OCI-LY3 (cell line): ENCODE measurements at regions not wholly inside any gene's neighbourhood (a gene's known extent, or its start where the extent isn't known, plus 50 kb on each side); places are given as distances from the start of the nearest gene placed in this dataset.
A peak's percentile ranks its signal among the peaks of the same experiment; 100 is the strongest.

Source experiments
- H2AFZ ChIP-seq: fragments of 200-600, 300-600 bp; shearing (Covaris generic); 2 replicates; pipeline ENCODE4 v1.6.0; 2014; ENCODE audit warnings: antibody characterized with exemption, low read depth, low read length
- H3K27ac ChIP-seq: fragments of 200-600, 300-600 bp; sonication (generic); 2 replicates; pipeline ENCODE4 v1.5.1; 2014; ENCODE audit warnings: mild to moderate bottlenecking, low read length, moderate library complexity, mixed read lengths
- H3K27me3 ChIP-seq: fragments of 200-600, 300-600 bp; sonication (generic); 2 replicates; pipeline ENCODE4 v1.6.1; 2014; ENCODE audit warnings: low read depth, low read length, mixed read lengths
- H3K36me3 ChIP-seq: fragments of 200-600, 300-600 bp; sonication (generic); replicated peaks from 2 replicates; pipeline ENCODE3; 2014; ENCODE audit warnings: low read depth, low read length, mixed read lengths
- H3K4me1 ChIP-seq: fragments of 300-600, 200-600 bp; sonication (generic); 2 replicates; pipeline ENCODE4 v1.6.1; 2014; ENCODE audit warnings: low read length, mixed read lengths
- H3K4me2 ChIP-seq: fragments of 200-600, 300-600 bp; sonication (generic); 2 replicates; pipeline ENCODE4 v1.6.1; 2014; ENCODE audit warnings: low read length, mixed read lengths
- H3K4me3 ChIP-seq: fragments of 300-600, 200-600 bp; sonication (generic); 2 replicates; pipeline ENCODE4 v1.5.1; 2014; ENCODE audit warnings: antibody characterized with exemption, mild to moderate bottlenecking, low read length, moderate library complexity
- H3K79me2 ChIP-seq: fragments of 300-600, 200-600 bp; shearing (Covaris generic); 2 replicates; pipeline ENCODE4 v1.6.1; 2014; ENCODE audit warnings: mild to moderate bottlenecking, low read length, mixed read lengths
- H3K9ac ChIP-seq: fragments of 300-600, 200-600 bp; shearing (Covaris generic); 2 replicates; pipeline ENCODE4 v1.6.0; 2014; ENCODE audit warnings: mild to moderate bottlenecking, low read length, moderate library complexity
- H3K9me3 ChIP-seq: fragments of 200-600, 300-600 bp; shearing (Covaris generic); 2 replicates; pipeline ENCODE4 v1.6.1; 2014; ENCODE audit warnings: low read length, mixed read lengths; ENCODE audit not compliant: insufficient read depth
- H4K20me1 ChIP-seq: fragments of 200-600, 300-600 bp; sonication (generic); 2 replicates; pipeline ENCODE4 v1.6.1; 2016; ENCODE audit warnings: low read length, mixed read lengths; ENCODE audit not compliant: insufficient read depth
- EZH2phosphoT487 ChIP-seq: fragments of 200-600 bp; shearing (Covaris generic); IDR thresholded peaks from 2 replicates; pipeline ENCODE4 v1.6.1; 2018; ENCODE audit warnings: antibody characterized with exemption, mixed run types, low read depth
- TF ChIP-seq, protein P1 (sequence below): fragments of 200-600, 300-600 bp; sonication (generic); IDR thresholded peaks from 2 replicates; pipeline ENCODE4 v1.5.1; 2014; ENCODE audit warnings: antibody characterized with exemption, low read length, low read depth

DNA sequence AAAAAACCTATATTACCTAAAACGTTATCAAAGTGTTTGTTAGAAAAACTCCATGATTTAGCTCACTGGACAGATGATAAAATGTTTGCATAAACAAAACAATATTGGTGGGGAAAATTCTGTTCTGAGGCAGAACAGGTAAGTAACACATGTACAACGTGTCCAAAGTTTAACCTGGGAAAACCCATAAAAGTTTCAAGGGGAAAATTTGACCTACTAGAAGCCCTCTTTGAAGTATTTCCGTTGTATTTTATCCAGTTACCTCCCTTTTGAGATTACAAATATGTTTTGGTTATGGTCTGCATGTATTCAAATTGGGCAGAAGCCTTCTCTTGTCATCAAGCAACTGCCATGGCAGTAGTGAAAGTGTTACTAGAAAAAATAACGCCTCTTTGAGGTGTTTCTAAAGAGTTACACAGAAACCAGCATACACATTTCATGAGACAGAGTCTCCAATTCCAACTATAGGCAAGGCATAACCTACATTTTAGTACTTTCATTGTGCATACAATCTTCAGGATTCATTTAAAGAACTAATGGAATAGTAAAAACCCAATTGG, 58.0 kb upstream of the PDC start:
- peaks cover 30% of the 10 kb centered on the region; the same call in 1 of the 2 replicates for H3K9me3 ChIP-seq
- no peaks in the 10 kb centered on the region for H3K27me3 ChIP-seq
- no peaks in the 10 kb centered on the region for H3K79me2 ChIP-seq

DNA sequence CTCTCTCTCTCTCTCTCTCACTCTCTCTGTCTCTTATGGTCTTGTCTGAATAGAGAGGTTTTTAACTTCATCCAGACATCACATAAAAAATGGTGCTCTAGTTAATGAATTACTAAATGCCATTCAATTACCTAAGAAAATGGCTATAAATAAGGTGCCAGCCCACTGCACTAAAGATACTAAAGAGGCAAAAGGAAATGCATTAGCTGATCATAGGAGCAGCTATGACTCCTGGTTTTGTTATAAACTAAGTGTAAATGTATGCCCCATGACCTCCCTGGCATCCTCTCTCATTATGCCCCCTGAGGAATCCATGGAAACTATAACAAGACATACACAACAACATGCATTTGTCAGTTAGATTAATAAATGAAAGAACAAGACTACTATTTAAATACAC, 57.5 kb upstream of the PDC start:
- peaks cover 15% of the 10 kb centered on the region for H3K36me3 ChIP-seq
- no peak for TF ChIP-seq EZH2phosphoT487
- TF ChIP-seq, protein P1, sequence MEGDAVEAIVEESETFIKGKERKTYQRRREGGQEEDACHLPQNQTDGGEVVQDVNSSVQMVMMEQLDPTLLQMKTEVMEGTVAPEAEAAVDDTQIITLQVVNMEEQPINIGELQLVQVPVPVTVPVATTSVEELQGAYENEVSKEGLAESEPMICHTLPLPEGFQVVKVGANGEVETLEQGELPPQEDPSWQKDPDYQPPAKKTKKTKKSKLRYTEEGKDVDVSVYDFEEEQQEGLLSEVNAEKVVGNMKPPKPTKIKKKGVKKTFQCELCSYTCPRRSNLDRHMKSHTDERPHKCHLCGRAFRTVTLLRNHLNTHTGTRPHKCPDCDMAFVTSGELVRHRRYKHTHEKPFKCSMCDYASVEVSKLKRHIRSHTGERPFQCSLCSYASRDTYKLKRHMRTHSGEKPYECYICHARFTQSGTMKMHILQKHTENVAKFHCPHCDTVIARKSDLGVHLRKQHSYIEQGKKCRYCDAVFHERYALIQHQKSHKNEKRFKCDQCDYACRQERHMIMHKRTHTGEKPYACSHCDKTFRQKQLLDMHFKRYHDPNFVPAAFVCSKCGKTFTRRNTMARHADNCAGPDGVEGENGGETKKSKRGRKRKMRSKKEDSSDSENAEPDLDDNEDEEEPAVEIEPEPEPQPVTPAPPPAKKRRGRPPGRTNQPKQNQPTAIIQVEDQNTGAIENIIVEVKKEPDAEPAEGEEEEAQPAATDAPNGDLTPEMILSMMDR, result no peak

More for the DNA sequence above, 58.0 kb upstream of the PDC start:
- Histone ChIP-seq H2AFZ (peak overlapping the region; percentile 19; the same call in 1 of the 2 replicates), H3K9ac (no peak overlapping the region), H3K4me2 (peak overlapping the region; percentile 18), H3K4me3 (no peak overlapping the region), H3K4me1 (peaks cover 23% of the 10 kb centered on the region), H3K36me3 (peaks cover 15% of the 10 kb centered on the region), H4K20me1 (no peaks in the 10 kb centered on the region), H3K27ac (peak overlapping the region; percentile 26)
- TF ChIP-seq, protein P1, result no peak
- TF ChIP-seq EZH2phosphoT487, result no peak

DNA sequence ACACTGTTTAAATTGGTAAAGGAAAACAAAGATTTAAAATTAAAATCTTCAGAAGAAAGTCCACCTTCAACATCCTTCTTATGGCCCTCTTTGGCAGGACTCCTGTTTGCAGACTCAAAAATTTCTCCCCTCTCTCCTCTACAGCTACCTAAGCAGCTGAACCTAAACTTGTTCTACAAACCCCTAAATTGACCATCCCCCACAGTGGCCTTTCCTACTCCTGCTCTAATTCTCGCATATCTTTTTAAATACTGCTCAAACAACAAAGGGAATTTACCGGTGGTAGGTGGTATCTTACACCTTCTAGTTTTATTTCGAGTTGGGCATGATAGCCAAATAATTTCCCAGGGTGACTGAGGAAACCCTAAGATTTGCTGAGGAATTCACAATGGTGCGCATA, 53.5 kb upstream of the PDC start:
- no peak overlapping the region for H3K9ac ChIP-seq
- peaks cover 30% of the 10 kb centered on the region for H3K4me1 ChIP-seq
- H2AFZ ChIP-seq, result no peak overlapping the region
- H3K9me3 ChIP-seq, result peaks cover 8% of the 10 kb centered on the region; the same call in 1 of the 2 replicates
- H3K4me2 ChIP-seq, result no peak overlapping the region
- H3K4me3 ChIP-seq, result no peak overlapping the region
- no peaks in the 10 kb centered on the region for H4K20me1 ChIP-seq
- H3K27me3 ChIP-seq, result no peaks in the 10 kb centered on the region
- no peak overlapping the region for H3K27ac ChIP-seq
- peaks cover under 1% of the 10 kb centered on the region for H3K36me3 ChIP-seq
- no peaks in the 10 kb centered on the region for H3K79me2 ChIP-seq
- TF ChIP-seq EZH2phosphoT487, result no peak
- TF ChIP-seq, protein P1, result no peak

More for the DNA sequence above, 57.5 kb upstream of the PDC start:
- no peak overlapping the region for H3K4me3 ChIP-seq
- H3K9ac ChIP-seq, result no peak overlapping the region
- no peaks in the 10 kb centered on the region for H3K79me2 ChIP-seq
- peaks cover 27% of the 10 kb centered on the region; the same call in 1 of the 2 replicates for H3K9me3 ChIP-seq
- peaks cover 23% of the 10 kb centered on the region for H3K4me1 ChIP-seq
- H2AFZ ChIP-seq, result peak overlapping the region; percentile 19; the same call in 1 of the 2 replicates
- H3K4me2 ChIP-seq, result no peak overlapping the region
- H4K20me1 ChIP-seq, result no peaks in the 10 kb centered on the region
- H3K27me3 ChIP-seq, result no peaks in the 10 kb centered on the region
- H3K27ac ChIP-seq, result peak overlapping the region; percentile 26; the same call in 1 of the 2 replicates

DNA sequence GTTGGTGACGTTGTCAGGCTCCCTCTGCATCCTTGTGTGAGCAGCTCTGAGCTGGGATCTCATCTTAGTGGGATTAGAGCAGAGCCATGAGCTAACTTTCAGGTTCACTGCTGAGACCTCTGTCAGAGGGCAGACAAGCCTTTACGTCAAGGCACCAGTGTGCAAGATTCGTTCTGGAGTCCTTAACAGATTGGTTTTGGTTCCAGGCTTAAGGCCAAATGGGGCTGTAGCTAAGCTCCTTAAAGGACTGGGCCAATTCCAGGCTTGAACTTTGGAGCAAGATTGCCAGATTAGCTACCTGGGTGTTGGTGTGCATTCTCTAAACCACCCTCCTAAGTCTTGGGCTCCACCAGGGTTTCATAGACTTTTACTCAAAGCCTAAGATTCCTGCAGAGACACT, 52.6 kb upstream of the PDC start:
- no peak overlapping the region for H3K4me2 ChIP-seq
- H3K27ac ChIP-seq, result no peak overlapping the region
- H3K9ac ChIP-seq, result no peak overlapping the region
- H3K4me1 ChIP-seq, result peaks cover 22% of the 10 kb centered on the region
- TF ChIP-seq, protein P1, result no peak
- TF ChIP-seq EZH2phosphoT487, result no peak
- no peak overlapping the region for H2AFZ ChIP-seq
- H3K9me3 ChIP-seq, result 0 out of 2 replicates have a peak, but pooled peaks cover 5% of the 10 kb centered on the region
- H3K36me3 ChIP-seq, result no peaks in the 10 kb centered on the region
- no peaks in the 10 kb centered on the region for H4K20me1 ChIP-seq
- no peak overlapping the region for H3K4me3 ChIP-seq
- no peaks in the 10 kb centered on the region for H3K79me2 ChIP-seq
- no peaks in the 10 kb centered on the region for H3K27me3 ChIP-seq
